Activated CD4-positive, alpha-beta T cell treated with anti-CD3 and anti-CD28 coated beads for 24 hours (primary cell): ENCODE measurements at regions not wholly inside any gene's neighbourhood (a gene's known extent, or its start where the extent isn't known, plus 50 kb on each side); places are given as distances from the start of the nearest gene placed in this dataset.
"Not testable (repeated sequence)": the region's sequence is repeated elsewhere in the genome, so short reads cannot be mapped to it uniquely, and the experiment has no call there.

Experiments used
- DNase-seq, 2 donors: peaks; one replicate each; pipeline ENCODE4 v3.0.0-alpha.2; 2020; ENCODE audit warnings: low read depth in 2 of 2

GRCh38 chr15:69601711-69602504 is 149.3 kb downstream of the RPLP1 start:
- no peak for DNase-seq

DNA sequence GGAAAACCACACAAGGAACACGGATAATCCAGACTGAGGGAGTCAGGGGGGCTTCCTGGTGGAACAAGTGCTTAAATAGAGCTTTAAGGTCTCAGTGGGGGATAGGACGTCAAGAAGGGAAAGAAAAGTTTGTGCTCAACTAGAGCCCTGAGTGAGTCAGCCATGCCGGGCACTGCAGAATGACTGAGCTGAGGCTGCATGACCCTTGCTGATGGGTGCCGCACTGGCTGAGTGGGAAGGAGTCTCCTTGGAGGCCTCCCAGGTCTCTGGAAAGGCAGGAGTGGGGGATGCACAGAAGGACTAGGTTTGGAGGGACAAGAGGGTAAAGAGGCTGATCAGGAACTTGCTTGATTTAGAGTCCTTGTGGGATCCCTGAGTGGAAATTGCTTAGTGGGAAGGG is 150.3 kb downstream of the RPLP1 start:
- no peak for DNase-seq

DNA sequence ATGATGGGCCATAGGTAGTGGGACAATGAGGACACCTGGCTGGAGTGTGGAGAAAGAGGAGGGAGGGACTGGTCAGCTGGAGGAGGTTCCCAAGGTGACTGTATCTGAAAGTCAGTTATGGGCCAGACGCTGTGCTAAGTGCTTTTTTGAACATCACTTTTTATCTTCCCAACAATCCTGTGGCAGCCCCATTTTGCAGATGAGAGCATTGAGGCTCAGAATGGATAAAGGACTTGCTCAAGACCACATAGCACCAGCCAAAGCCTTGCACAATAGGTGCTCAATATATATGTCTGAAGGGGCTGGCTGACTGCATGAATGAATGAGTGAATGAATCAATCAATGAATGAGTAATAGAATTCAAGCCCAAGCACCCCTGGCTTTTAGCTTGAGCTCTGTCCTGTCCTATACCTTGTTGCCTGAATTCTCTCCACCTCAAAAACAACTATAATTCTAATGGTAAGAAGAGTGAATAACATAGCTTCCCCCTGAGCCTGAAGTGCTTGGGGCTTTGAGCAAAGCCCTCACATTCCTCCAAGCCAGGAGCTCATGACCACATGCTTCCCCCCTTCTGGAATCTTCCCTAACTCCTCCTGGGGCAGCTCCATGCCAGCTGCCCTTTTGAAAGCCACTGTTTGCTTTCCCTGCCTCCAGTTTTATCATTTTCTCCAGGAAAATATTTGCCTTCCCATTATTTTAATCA is 150.9 kb downstream of the RPLP1 start:
- no peak for DNase-seq

DNA sequence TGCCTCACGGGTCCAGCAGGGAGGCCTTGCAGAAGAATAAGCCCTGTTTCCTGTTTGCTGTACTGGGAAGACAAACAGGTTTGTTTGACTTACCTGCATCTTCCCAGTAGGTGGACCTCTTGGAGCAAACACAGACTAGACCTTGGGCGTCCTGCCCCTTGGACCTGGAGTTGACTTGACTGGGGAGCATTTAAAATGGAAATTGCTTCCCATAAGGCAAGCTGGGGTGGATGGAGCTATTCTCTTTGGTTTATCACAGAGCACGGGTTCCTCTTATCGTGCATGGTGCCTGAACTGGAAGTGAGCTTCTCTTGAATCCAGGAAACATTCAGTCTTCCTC is 151.4 kb downstream of the RPLP1 start:
- no peak for DNase-seq

DNA sequence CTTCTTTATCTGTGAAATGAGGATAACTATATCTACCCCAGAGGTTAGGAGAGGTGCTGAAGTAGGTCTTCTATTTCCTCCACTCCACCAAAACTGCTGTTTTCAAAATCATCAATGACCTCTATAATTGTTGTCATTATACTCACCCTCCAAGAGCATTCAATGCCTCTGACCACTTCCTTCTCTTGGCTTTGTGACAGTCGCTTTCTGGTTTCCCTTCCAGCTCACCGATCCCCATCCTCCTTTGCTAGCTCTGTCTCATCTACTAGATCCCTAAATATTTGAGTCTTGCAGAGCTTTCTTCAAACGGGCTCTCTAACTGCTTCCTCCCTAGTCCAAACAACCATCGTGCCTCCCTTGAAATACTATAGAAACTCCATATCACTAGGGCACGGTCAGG is 153.5 kb downstream of the RPLP1 start:
- DNase-seq, result no peak

DNA sequence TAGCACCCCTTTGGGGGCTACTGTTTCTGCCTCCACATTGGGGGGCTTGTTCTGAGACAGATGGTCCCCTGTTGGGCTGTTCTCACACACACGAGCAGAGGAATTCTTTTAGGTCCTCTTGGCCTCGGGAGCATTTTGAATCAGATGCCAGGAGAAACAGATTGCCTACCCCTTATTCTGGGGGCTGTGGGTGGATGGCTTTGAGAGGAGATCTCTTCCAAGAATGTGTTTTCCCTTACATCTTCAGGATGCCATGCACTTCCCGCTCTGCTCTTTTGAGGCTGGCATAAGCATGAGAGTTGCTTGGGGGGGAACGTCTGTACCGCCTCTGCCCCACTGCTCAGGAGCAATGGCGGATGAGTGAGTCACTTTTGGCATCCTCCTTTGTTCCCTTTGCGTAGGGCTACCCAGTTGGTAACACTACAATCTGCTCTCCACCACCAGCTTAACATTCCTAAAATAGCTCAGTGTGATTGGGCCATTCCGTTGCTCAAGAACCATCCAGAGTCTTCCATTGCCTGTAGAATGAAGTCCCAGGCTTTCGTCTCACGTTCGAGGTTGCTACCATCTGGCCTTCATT is 154.4 kb downstream of the RPLP1 start:
- no peak for DNase-seq

- no peak for DNase-seq
Observed at GRCh38 chr15:69608661-69609060, 156.0 kb downstream of the RPLP1 start.

GRCh38 chr15:69609176-69609575 is 156.6 kb downstream of the RPLP1 start:
- DNase-seq, result no peak

DNA sequence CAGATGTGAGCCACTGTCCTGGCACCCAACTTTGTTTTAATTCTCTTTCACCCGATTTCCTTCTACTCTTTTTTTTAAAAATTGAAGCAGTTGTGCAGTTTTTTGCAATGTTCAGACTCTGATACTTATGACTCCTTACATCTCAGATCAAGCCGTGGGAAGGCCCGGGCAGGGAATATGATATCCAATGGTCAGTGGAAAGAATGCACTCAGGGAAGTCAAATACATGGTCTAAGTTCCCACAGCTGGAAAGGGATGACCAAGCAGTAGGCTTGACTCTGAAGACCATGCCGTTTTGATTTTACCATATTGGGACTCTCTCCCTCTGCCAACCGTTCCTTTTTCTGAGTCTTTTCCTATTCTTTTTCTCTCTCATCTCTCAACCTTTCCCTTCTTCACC is 157.2 kb downstream of the RPLP1 start:
- no peak for DNase-seq

GRCh38 chr15:69610277-69610676 is 157.7 kb downstream of the RPLP1 start:
- DNase-seq, result no peak

GRCh38 chr15:69610858-69611257 is 158.2 kb downstream of the RPLP1 start:
- no peak for DNase-seq

DNA sequence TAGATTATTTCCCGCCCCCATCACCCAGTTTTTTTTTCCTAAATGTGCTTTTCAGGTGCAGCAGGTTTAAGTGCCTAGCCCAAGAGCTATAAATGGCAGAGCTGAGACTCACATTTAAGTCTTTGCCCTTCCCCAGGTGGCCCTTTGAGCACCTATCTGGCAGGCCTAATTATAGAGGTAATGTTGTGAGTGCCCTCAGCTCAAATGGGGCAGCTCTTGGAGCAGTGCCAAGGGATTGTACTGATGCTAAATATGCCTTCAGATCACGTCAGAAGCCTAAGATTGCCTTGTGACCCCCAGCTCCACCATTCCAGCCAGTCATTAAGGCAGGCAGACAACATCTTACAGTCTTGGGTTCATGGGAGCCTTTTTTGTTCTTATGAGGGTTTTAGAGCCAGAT is 159.5 kb downstream of the RPLP1 start:
- no peak for DNase-seq

DNA sequence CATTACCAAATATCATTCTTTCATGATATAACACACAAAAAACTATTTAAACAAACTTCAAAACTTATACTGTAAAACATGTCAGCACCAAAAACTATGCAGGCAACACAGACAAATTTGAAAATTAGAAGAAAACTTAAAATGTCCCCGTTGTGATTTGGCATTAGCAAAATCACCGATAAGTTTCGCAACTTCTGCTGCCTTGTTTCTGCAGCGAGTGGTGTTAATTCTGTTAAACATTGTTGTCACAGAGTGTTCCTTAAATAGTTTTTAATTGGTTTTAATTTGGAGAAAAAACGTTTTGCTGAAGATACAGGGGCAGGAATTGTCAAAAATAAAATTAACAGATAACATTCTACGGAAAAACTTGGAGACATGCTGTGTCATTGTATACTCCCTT is 160.6 kb downstream of the RPLP1 start:
- no peak for DNase-seq

DNA sequence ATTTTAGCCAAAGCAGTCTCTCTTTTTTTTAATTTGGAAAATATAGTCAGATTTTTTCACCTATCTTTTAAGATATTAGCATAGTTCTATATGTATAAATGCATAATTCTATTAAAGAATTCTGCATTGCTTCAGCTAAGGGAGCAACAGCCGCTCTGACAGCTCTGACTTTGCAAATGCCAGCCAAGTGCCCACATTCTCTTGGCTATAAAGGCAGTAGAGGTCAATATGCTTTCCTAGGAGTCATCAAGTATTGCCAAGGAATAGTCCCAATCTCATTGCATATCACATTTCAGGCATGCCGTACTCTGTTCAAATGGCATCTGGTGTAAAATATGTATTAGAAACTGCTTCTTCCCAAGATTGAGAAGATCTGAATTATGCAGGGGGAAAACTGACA is 161.4 kb downstream of the RPLP1 start:
- no peak for DNase-seq

DNA sequence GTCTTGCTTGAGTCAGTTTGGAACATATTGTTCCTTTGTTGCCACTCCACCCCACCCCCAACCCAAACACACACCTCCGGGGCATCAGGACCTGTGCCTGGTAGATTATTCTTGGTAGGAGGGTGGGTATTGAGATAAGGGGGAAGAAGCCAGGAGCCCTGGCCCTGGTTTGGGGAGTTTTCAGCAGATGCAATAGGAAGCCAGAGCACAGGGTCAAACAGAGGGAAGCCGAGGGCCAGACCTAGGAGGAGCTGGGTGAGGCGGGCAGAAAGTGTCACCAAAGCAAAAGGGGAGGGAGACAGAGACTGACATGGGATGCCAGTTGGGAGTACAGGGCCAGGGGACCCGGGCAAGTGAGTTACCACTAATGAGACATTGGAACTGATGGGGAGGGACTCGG is 163.1 kb downstream of the RPLP1 start:
- DNase-seq, result no peak

GRCh38 chr15:69616558-69616957 is 163.9 kb downstream of the RPLP1 start:
- DNase-seq, result no peak

DNA sequence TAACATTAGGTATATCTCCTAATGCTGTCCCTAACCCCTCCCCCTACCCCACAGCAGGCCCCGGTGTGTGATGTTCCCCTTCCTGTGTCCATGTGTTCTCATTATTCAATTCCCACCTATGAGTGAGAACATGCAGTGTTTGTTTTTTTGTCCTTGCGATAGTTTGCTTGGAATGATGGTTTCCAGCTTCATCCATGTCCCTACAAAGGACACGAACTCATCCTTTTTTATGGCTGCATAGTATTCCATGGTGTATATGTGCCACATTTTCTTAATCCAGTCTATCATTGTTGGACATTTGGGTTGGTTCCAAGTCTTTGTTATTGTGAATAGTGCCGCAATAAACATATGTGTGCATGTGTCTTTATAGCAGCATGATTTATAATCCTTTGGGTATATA is 164.5 kb downstream of the RPLP1 start:
- DNase-seq, result not testable (repeated sequence)

DNA sequence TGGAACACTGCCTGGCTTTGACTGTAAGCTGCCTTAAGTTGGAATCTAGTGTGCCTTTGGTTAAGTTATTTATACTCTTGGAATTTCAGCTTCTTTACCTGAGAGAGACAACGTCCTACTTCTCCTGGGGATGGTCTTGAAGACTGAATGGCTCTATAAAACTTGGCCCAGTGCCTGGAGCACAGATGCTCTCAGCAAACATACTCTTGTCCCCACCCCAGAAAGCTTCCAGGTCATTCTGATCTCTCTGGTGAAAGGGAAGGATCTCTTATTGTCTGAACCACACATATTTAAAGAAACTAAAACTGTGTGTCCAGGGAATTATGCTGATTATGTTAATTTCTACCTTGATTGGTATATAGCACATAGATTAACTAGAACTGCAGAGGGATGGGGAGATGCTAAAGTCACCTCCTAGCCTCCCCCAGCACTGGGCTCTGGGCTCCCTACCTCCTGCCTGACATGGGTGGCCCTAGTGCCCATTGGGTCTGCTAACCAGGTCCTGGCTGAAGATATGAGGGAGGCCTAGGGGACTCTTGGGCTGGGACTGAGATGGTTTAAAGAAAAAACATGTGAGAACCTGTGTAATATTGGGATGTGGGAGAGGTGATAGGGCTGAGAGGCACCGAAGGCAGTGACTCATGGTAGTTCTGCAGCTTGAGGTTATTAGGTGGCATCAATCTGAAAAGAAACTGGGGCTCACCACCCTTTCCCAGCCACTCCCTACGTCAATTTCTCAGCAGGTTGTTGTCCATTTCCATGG is 171.0 kb downstream of the RPLP1 start:
- DNase-seq, result no peak

DNA sequence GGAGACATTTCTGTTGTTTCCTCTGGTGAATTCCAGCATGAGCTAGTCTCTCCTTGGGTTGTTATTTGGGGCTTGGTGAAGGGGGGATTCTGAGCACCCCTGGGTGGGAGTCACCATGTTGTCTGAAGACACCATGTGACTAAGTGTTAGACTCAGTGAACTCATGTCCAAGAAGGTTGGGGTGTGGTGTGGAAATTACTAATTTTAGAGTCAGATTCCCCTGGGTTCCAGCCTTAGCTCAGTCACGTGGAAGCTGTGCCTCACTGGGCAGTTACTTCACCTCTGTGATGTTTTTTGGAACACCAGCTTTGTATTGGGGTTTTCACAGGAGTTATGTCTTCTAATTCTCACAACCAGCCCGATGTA is 171.5 kb downstream of the RPLP1 start:
- DNase-seq, result no peak

DNA sequence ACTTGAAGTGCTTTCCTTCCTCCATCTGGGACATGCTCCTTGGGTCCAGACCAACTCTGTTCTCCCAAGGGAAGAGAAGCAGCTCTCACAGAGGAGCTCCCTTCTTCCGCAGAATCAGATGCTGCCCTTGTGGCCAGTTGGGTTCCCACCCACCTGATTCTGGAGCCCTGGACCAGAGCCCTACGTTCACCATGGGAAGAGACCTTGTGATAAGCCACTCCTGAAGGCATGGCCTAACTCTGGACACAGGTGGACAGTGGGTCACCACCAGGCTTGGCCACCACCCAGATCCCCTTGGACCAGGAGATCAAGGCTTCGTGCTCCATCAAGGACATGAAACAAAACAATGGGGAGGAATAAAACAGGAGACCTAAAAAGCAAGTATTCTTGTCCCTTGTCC is 172.2 kb downstream of the RPLP1 start:
- no peak for DNase-seq

DNA sequence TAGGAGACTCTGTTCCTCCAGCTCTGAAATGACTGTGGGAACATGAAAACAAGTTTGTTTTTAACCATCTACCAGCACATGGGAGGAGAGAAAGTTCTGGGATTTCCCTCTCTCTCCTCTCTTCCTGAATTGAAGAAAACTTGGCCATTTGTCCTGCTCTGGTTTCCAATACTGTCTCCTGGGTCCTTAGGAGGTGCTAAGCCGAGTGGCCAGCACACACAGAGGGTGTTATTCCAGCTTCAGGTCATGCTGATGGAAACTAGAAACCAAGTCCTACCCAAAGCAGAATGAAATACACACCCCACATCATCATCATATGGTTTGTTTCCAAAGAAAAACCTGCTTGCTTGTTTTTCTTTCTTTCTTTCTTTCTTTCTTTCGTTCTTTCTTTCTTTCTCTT is 172.7 kb downstream of the RPLP1 start:
- DNase-seq, result no peak
